Ovary (tissue), 3 donors: ENCODE measurements at regions not wholly inside any gene's neighbourhood (a gene's known extent, or its start where the extent isn't known, plus 50 kb on each side); places are given as distances from the start of the nearest gene placed in this dataset.

ENCODE experiments used
- CTCF ChIP-seq, 3 donors: fragments of 450-650 bp in 2 of 3; fragments of 200-600 bp in 1 of 3; IDR thresholded peaks; one replicate each; pipeline versions ENCODE4 v1.5.1 to v1.8.0; 2016 to 2022; ENCODE audit warnings: antibody characterized with exemption in 3 of 3, mild to moderate bottlenecking in 1 of 3
- EP300 ChIP-seq: sonication (generic); formaldehyde crosslinking; IDR thresholded peaks from one replicate; pipeline ENCODE4 v1.6.1; 2017; ENCODE audit warnings: antibody characterized with exemption
- POLR2A ChIP-seq: fragments of 450-650 bp; IDR thresholded peaks from one replicate; pipeline ENCODE4 v1.6.1; 2017; ENCODE audit warnings: antibody characterized with exemption, mild to moderate bottlenecking, moderate library complexity
- donor health status: DM: no; HTN: no; CAD: no.

DNA sequence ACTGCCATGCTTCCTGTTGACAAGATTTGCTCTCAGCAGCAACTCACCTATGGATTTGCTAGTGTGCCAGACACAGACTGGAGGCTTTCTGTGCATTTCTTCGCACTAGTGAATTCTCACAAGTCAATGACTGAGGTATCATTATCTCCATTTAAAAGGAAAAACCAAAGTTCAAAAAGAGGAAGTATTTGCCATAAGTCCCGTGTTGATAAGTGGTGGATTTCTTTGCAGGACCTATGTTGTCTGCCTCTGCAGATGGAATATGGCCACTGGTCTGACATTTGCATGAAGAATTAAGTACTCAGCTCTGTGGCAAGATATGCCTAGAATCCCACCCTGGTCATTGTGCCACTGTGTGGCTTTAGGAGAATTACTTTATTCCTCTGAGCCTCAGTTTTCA is 299.6 kb downstream of the PAX3 start:
- no peak for TF ChIP-seq CTCF (IDR thresholded peaks at IDR 0.05)
- no peak for TF ChIP-seq EP300
- TF ChIP-seq POLR2A = no peak
